Trophoblast cell (in vitro differentiated cells and primary cell): ENCODE measurements at regions not wholly inside any gene's neighbourhood (a gene's known extent, or its start where the extent isn't known, plus 50 kb on each side); places are given as distances from the start of the nearest gene placed in this dataset.

Source experiments
- DNase-seq, 2 donors: peaks; one replicate each; pipeline ENCODE4 v3.0.0-alpha.2; 2016
- H2AFZ ChIP-seq: 2 replicates; pipeline ENCODE4 v1.6.1; 2013; ENCODE audit warnings: low read length, moderate library complexity, mild to moderate bottlenecking; ENCODE audit not compliant: insufficient read depth, poor library complexity
- H2AK5ac ChIP-seq: 2 replicates; pipeline ENCODE4 v1.6.1; 2013; ENCODE audit warnings: mild to moderate bottlenecking, low read length
- H2BK120ac ChIP-seq: 2 replicates; pipeline ENCODE4 v1.6.1; 2013; ENCODE audit warnings: low read length, mild to moderate bottlenecking, moderate library complexity; ENCODE audit not compliant: insufficient read depth, poor library complexity
- H2BK12ac ChIP-seq: 2 replicates; pipeline ENCODE4 v1.6.1; 2013; ENCODE audit warnings: mild to moderate bottlenecking, low read length, moderate library complexity
- H2BK5ac ChIP-seq: 2 replicates; pipeline ENCODE4 v1.6.1; 2013; ENCODE audit warnings: low read length, low read depth, moderate library complexity, mild to moderate bottlenecking; ENCODE audit not compliant: poor library complexity
- H3K14ac ChIP-seq: 2 replicates; pipeline ENCODE4 v1.6.1; 2013; ENCODE audit warnings: mild to moderate bottlenecking, low read length
- H3K18ac ChIP-seq: 2 replicates; pipeline ENCODE4 v1.6.1; 2013; ENCODE audit warnings: mild to moderate bottlenecking, low read length
- H3K23ac ChIP-seq: 2 replicates; pipeline ENCODE4 v1.6.1; 2013; ENCODE audit warnings: low read length
- H3K27ac ChIP-seq: 2 replicates; pipeline ENCODE4 v1.5.1; 2013; ENCODE audit warnings: low read depth, mild to moderate bottlenecking, inconsistent platforms, low read length, moderate library complexity
- H3K27me3 ChIP-seq: 2 replicates; pipeline ENCODE4 v1.6.1; 2013; ENCODE audit warnings: inconsistent platforms, mild to moderate bottlenecking, low read length, moderate library complexity; ENCODE audit not compliant: insufficient read depth
- H3K36me3 ChIP-seq, 2 experiments: 1 replicate in 1 of 2; 2 replicates in 1 of 2; pipeline ENCODE4 v1.6.1; 2013; ENCODE audit warnings: low read length in 2 of 2, mild to moderate bottlenecking in 2 of 2, moderate library complexity in 1 of 2; ENCODE audit not compliant: insufficient read depth in 2 of 2, control insufficient read depth in 1 of 2
- H3K4ac ChIP-seq: 2 replicates; pipeline ENCODE4 v1.6.1; 2013; ENCODE audit warnings: low read depth, mild to moderate bottlenecking, low read length, moderate library complexity
- H3K4me1 ChIP-seq, 2 experiments: 1 replicate in 1 of 2; 2 replicates in 1 of 2; pipeline ENCODE4 v1.6.1; 2013; ENCODE audit warnings: low read length in 2 of 2, mild to moderate bottlenecking in 2 of 2, moderate library complexity in 1 of 2; ENCODE audit not compliant: insufficient read depth in 2 of 2, control insufficient read depth in 1 of 2
- H3K4me2 ChIP-seq: 2 replicates; pipeline ENCODE4 v1.6.1; 2013; ENCODE audit warnings: inconsistent platforms, mild to moderate bottlenecking, low read length, moderate library complexity
- H3K4me3 ChIP-seq: 2 replicates; pipeline ENCODE4 v1.5.1; 2013; ENCODE audit warnings: mild to moderate bottlenecking, low read depth, low read length, inconsistent platforms
- H3K79me1 ChIP-seq: one replicate; pipeline ENCODE4 v1.6.1; 2013; ENCODE audit warnings: low read length
- H3K79me2 ChIP-seq: 2 replicates; pipeline ENCODE4 v1.6.1; 2013; ENCODE audit warnings: low read length, mild to moderate bottlenecking; ENCODE audit not compliant: control insufficient read depth, insufficient read depth, poor library complexity
- H3K9ac ChIP-seq: 2 replicates; pipeline ENCODE4 v1.6.1; 2013; ENCODE audit warnings: mild to moderate bottlenecking, low read length
- H3K9me3 ChIP-seq: 2 replicates; pipeline ENCODE4 v1.6.1; 2013; ENCODE audit warnings: low read depth, mild to moderate bottlenecking, control low read depth, inconsistent platforms, low read length; ENCODE audit not compliant: insufficient read depth
- H4K12ac ChIP-seq: 2 replicates; pipeline ENCODE4 v1.6.1; 2013; ENCODE audit warnings: low read depth, mild to moderate bottlenecking, low read length, moderate library complexity
- H4K8ac ChIP-seq: 2 replicates; pipeline ENCODE4 v1.6.1; 2013; ENCODE audit warnings: low read depth, mild to moderate bottlenecking, low read length, moderate library complexity
- H4K91ac ChIP-seq: one replicate; pipeline ENCODE4 v1.6.1; 2013; ENCODE audit warnings: low read depth, mild to moderate bottlenecking, low read length, moderate library complexity
- WGBS: extraction: QIAGEN DNeasy Blood & Tissue Kit; methylation state at CpG from one replicate; pipeline ENCODE4 v1.1.7; 2013; ENCODE audit warnings: missing lambda C conversion rate; ENCODE audit not compliant: insufficient read length, insufficient coverage; ENCODE audit errors: extremely low coverage; 5-methylcytosine and 5-hydroxymethylcytosine counted together

DNA sequence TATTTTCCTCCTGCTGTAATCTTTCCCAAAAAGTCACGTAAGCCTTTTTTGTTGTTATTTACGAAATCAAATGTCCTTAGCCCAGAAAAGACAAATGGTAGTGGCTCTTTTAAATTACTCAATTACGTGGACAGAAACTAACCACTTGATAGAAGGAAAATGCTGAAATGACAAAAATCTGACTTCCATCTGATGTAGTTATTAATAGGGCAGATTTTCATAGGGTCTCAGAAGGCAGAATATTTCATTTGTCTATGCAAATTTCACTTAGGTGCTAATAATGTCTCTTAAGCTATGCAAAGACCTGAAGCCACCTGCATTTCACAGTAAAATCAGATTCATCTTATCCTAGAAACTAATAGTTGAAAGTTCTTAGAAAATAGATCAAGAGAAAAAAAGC lies 295.7 kb downstream of the TMA16 start:
- no peak overlapping the region for H2BK12ac ChIP-seq
- H3K9ac ChIP-seq, result no peak overlapping the region
- no peak for DNase-seq
- H3K4ac ChIP-seq, result no peak overlapping the region
- H4K8ac ChIP-seq, result no peak overlapping the region
- no peak overlapping the region for H4K12ac ChIP-seq
- no peak overlapping the region for H3K23ac ChIP-seq
- no peaks in the 10 kb centered on the region for H3K79me2 ChIP-seq
- H3K27me3 ChIP-seq, result no peaks in the 10 kb centered on the region
- no peaks in the 10 kb centered on the region for H3K79me1 ChIP-seq
- H3K4me2 ChIP-seq, result no peak overlapping the region
- no CpG with 5 or more reads among the region's 3 CpGs for WGBS
- no peak overlapping the region for H3K18ac ChIP-seq
- no peak overlapping the region for H3K14ac ChIP-seq
- H4K91ac ChIP-seq, result no peak overlapping the region
- H3K36me3 ChIP-seq, result no peaks in the 10 kb centered on the region
- no peak overlapping the region for H3K27ac ChIP-seq
- no peak overlapping the region for H2AFZ ChIP-seq
- no peaks in the 10 kb centered on the region for H3K4me1 ChIP-seq
- H3K4me3 ChIP-seq, result no peak overlapping the region
- H2BK120ac ChIP-seq, result no peak overlapping the region
- no peaks in the 10 kb centered on the region for H3K9me3 ChIP-seq
- no peak overlapping the region for H2AK5ac ChIP-seq
- H2BK5ac ChIP-seq, result no peak overlapping the region

DNA sequence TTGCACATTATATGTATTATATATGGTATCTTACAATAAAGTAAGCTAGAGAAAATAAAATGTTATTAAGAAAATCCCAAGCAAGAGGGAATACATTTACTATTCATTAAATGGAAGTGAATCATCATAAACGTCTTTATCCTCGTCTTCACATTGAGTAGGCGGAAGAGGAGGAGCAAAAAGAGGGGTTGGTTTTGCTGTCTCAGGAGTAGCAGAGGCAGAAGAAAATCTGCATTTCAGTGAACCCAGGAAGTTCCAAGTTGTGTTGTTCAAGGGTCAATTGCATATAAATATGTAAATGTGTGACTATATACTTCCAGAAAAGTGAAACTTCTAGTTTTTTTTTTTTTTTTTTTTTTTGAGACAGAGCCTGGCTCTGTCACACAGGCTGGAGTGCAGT lies 301.4 kb downstream of the TMA16 start:
- no CpG with 5 or more reads among the region's 3 CpGs for WGBS
- Histone ChIP-seq H3K4me2 (no peak overlapping the region), H4K91ac (no peak overlapping the region), H3K27me3 (no peaks in the 10 kb centered on the region), H3K9me3 (no peaks in the 10 kb centered on the region), H3K23ac (no peak overlapping the region), H4K12ac (no peak overlapping the region), H3K79me1 (no peaks in the 10 kb centered on the region), H2BK5ac (no peak overlapping the region), H3K18ac (no peak overlapping the region), H2BK120ac (no peak overlapping the region), H2AFZ (no peak overlapping the region), H3K14ac (no peak overlapping the region), H4K8ac (no peak overlapping the region), H3K79me2 (no peaks in the 10 kb centered on the region), H3K27ac (no peak overlapping the region), H3K4me1 (no peaks in the 10 kb centered on the region), H3K9ac (no peak overlapping the region), H3K4me3 (no peak overlapping the region), H2AK5ac (no peak overlapping the region), H3K36me3 (no peaks in the 10 kb centered on the region), H3K4ac (no peak overlapping the region), H2BK12ac (no peak overlapping the region)
- DNase-seq, result no peak

DNA sequence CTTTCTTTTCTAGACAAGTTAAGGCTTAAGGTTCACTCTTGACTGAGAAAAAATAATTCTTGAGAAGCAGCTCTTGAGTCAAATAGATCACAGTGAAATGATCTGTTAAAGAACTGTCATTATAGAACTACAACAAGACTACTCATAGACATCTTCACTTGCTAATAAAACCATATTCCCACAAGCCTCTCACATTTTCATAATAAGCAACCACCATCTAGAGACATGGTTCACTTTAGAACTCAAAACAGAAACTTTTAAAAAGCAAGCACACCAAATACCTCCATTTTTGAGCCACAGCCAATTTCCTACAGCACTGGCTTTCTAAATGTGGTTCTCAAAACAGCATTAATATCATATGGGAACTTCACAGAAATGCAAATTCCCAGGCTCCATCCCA lies 309.5 kb downstream of the TMA16 start:
- Histone ChIP-seq H3K9ac (no peak overlapping the region), H3K18ac (no peak overlapping the region), H3K27ac (no peak overlapping the region), H2AK5ac (no peak overlapping the region), H3K23ac (no peak overlapping the region), H4K91ac (no peak overlapping the region), H3K4me3 (no peak overlapping the region), H3K14ac (no peak overlapping the region), H4K12ac (no peak overlapping the region), H3K4me1 (peaks cover 0 to 2% of the 10 kb centered on the region in 2 experiments), H3K79me1 (no peaks in the 10 kb centered on the region), H2BK5ac (no peak overlapping the region), H3K4me2 (no peak overlapping the region), H4K8ac (no peak overlapping the region), H3K79me2 (no peaks in the 10 kb centered on the region), H2AFZ (no peak overlapping the region), H3K4ac (no peak overlapping the region), H3K9me3 (no peaks in the 10 kb centered on the region), H2BK120ac (no peak overlapping the region), H2BK12ac (no peak overlapping the region), H3K36me3 (no peaks in the 10 kb centered on the region), H3K27me3 (no peaks in the 10 kb centered on the region)
- DNase-seq, result no peak

DNA sequence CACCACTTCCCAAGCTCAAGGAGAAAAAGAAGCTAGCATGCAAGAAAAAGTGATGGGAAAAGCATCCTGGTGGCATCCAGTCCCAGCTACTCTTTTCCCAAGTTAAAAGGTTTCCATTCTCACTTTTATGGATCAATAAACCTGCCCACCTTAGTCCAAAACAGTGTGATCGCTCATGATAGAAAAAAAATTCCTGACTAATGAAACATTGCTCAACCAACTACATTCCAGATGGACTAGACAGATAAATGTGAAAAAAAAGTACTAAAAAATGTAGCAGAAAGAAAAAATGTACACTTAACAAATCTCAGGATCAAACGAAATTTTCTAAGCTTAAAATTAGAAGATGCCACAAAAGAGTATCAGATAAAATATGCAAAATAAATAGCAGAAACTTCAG lies 312.2 kb downstream of the TMA16 start:
- Histone ChIP-seq H4K8ac (no peak overlapping the region), H3K9ac (no peak overlapping the region), H3K9me3 (no peaks in the 10 kb centered on the region), H2AK5ac (no peak overlapping the region), H3K27ac (no peak overlapping the region), H3K14ac (no peak overlapping the region), H2BK120ac (no peak overlapping the region), H4K91ac (no peak overlapping the region), H3K4me1 (peaks cover 0 to 2% of the 10 kb centered on the region in 2 experiments), H3K4me2 (no peak overlapping the region), H3K79me2 (no peaks in the 10 kb centered on the region), H2AFZ (no peak overlapping the region), H3K4me3 (no peak overlapping the region), H2BK12ac (no peak overlapping the region), H3K27me3 (no peaks in the 10 kb centered on the region), H2BK5ac (no peak overlapping the region), H3K23ac (no peak overlapping the region), H4K12ac (no peak overlapping the region), H3K36me3 (no peaks in the 10 kb centered on the region), H3K79me1 (no peaks in the 10 kb centered on the region), H3K18ac (no peak overlapping the region), H3K4ac (no peak overlapping the region)
- WGBS, result no CpG with 5 or more reads among the region's 2 CpGs
- peak in 1 of 2 donors; percentile 41 for DNase-seq
